ENCODE measurements at regions not wholly inside any gene's neighbourhood (a gene's known extent, or its start where the extent isn't known, plus 50 kb on each side); places are given as distances from the start of the nearest gene placed in this dataset.

DNA sequence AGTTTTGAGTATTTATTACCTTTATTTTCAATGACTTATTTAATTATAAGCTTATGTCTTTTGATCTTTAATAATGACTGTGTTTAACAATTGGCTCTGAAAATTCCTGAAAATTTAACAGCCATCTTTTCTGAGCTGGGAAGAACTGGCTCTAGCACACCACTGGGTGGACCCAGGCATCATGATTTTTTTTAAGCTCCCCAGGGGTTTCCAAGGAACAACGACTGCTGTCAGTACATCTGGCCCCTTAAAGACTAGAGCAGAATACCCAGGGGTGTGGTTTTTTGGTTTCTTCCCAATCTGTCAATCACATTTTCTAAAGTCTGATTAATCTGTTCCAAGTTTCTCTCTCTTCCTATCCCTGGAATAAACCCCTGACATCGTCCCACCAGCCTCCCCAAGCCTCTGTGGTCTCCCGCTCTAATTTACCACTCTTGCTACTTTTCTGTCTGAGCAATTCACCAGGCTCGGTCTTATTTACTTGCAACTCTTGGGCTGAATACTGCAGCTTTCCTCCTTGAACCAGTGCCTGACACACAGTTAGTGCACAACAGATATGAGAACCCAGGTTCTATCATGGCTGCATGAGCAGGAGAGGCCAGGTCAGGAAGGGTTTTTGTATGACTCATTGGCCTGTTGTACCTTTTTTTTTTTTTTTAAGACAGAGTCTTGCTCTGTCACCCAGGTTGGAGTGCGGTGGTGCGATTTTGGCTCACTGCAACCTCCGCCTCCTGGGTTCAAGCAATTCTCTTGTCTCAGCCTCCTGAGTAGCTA, 321.9 kb downstream of the ZSWIM6 start:
- DNase-seq: no peak

DNA sequence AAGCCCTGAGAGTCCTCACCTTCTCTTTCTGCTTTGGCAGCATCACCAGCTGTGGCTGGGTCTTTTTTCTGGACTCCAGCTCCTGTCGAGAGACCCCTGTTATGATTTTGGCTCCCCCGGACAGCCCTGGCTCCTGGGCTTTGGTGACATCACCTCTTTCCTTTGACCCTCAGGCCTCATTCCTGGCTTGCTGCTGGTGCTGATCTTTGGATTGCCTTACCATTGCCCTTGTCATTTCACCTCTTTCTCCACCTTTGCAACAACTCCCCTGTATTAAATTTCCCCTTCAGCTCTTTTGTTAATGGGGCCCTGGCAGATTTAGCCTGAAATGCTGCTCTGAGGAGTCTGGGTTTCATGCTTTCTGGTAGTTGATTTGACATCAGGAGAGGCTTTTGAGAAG, 322.8 kb downstream of the ZSWIM6 start:
- DNase-seq: no peak

DNA sequence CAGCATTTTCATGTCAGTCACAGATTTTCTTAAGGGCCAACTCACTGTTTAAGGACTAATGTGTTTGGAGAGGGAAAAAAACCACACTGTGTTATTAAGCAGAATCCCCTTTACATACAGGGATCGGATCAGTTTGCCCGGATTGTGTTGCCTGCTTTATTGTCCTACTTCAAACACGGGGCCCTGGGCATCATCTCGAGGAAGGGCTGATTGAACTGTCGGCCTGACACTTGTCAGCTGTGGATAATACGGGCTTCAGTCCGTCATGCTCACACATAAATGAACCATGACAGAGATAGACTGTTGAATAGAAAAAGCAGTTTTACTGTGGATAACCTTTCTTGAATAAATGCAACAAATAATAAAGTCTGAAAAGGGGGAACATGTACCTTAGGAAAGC, 325.0 kb downstream of the ZSWIM6 start:
- no peak for DNase-seq

DNA sequence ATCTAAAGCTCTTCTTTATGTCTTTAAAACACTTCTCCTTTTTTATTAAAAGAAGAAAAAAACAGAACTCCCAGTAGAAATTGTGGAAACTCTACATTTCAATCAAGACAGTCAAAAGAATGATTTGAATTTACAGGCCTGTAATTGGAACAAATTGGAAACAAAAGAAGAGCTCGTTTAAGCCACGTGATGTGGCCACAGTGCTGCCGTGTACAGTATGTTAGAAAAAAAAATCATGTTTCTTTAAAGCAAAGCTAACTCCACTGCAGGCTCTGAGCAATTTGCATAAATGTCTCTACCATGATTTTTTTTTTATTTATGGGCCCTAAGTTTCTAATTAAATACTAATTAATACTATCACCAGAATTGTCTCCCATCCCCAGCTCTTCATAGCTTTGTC, 325.6 kb downstream of the ZSWIM6 start:
- no peak for DNase-seq

DNA sequence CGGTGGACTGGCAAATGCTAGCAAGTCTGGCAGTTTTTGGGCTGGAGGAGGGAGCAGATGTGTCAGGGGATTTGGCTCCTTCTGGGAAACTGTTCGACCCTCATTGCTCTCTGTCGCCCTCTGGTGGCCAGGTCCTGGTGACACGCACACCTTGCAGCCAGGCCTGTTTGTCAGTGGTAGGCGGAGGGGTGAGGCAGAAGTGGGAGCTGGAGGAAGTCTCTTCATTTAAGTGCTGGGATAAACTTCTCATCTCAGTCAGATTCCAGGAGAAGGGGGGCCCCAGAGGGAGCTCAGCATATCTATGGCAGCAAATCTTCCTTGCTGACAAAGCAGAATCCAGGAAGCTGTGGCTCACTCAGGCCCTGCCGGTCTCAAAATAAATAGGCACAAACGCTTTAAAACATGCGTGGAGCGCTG, 326.5 kb downstream of the ZSWIM6 start:
- DNase-seq: peak; percentile 49

DNA sequence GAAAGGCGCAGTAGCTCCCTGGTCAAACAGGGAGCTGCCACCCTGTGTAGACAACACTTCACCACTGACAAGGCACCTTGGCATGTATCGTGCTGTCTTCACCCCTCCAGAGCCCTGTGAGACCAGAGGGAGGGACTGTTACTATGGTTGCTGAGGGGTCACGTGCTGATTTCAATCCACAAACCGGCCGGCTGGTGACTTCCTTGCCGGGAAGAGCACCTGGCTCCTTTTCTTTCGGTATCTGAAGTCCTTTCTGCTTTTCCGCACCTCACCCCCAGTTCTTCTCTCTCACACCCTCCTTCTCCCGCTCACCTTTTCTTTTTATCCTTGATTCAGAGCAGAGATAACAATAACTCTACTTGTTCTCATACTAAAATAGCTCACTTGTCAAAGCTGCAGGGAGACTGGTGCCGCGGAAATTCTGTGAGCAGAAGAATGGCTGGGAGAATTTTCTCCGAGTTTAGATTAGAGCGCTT, 327.2 kb downstream of the ZSWIM6 start:
- no peak for DNase-seq

DNA sequence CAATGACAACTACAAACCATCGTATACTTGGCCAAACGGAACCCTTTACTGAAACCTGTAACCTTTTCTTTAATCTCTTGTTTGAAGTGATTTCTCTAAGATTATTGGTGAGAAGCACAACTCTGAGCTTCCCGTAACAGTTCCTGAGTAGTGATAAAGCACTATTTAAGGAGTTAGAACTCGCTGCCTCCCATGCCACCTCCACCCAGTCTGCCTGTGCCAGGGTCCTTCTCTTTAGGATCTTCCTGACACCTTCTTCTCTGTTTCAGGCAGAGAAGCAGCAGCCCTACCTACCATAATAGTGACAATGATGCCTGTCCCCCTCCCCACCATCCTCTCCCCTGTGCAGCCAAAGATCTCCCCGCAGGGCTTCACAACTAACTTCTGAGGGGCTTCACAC, 330.6 kb downstream of the ZSWIM6 start:
- DNase-seq: no peak

DNA sequence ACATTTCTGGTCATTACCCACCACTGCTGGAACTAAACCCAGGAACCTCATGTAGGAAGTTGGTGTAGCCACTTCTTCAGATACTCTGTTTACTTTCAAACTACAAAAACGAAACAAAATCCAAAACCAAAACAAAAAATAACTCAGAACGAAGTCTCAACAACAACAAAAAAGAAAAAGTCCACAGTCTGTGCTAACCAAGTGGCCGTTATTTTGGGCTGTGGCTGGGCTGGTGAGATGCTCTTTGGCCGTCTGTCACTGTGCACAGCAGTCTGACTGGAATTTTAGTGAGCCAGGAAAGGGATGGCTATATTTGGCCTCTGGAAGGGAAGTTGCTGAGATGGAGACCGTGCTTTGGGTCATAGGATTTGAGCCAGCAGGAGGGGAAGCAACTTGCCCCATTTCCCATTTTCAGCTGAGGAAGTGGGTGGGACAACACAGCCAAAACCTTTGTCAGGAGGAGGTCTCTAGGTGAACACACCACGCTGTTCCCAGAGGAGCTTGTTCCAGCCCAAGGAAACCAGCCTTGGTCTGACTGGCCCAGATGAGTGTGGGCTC, 334.1 kb downstream of the ZSWIM6 start:
- no peak for DNase-seq

DNA sequence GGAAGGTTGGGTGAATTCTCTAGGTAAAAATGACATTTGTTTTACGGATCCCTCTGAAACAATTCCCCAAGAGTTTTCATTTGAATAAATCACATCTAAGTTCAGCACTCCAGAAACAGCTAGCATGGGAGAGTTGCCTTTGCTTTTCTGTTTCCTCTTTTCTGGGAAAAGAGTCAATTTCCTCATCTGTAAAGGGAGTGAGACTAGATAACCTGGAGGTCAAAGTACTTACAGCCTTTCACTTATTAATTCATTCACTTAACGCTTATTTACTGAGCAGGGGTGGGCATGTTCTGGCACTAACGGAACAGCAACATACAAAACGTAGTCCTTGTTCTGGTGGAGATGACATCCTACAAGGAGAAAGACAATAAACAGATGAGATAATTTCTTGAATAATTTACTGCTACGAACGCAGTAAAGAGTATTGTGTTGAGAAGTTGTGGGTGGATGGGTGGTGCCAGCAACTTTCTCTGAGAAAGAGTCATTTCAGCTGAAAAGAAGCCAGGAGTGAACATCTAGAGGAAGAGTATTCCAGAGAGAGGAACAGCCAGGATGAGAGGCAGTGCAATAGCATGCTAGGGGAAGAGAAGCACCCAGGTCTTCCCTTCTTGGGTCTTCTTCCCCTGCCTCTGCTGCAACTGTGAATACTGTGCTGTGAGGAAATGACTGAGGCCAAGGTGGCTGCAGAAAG, 335.6 kb downstream of the ZSWIM6 start:
- DNase-seq: no peak

DNA sequence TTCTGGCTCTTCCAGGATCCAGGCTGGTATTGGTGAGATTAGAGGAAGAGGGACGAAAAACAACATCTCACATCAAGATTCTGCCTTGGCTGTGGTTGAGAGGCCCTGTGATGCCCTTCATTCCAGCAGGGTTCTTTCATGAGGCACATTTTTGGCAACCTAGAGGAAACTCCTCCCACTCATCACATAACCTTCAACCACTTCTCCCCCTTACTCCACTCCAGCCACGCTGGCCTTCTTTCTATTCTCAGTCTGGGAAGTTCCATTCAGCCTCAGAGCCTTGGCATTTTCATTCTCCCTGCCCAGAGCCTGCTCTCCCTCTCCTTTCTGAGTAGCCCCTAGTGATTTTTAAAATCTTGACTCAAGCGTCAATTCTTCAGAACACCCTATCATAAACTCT, 337.5 kb downstream of the ZSWIM6 start:
- DNase-seq: no peak

DNA sequence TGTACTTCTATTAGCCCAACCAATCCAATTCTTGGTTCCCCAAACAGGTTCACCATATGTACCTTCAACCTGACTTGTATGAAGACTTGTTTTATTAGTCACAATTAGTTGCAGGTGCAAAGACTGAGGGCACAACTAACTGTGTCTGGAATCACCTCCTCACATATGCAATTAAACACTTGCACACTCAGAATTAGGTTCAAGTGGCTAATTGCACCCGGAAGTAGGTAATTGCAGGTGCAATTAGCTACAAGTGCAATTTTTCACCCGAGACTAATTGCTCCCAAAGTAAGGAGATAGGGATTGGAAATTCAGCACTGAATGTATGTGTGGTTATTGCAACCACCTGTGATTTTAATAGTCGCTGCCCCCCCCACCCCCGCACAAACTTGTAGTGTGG, 338.9 kb downstream of the ZSWIM6 start:
- no peak for DNase-seq

DNA sequence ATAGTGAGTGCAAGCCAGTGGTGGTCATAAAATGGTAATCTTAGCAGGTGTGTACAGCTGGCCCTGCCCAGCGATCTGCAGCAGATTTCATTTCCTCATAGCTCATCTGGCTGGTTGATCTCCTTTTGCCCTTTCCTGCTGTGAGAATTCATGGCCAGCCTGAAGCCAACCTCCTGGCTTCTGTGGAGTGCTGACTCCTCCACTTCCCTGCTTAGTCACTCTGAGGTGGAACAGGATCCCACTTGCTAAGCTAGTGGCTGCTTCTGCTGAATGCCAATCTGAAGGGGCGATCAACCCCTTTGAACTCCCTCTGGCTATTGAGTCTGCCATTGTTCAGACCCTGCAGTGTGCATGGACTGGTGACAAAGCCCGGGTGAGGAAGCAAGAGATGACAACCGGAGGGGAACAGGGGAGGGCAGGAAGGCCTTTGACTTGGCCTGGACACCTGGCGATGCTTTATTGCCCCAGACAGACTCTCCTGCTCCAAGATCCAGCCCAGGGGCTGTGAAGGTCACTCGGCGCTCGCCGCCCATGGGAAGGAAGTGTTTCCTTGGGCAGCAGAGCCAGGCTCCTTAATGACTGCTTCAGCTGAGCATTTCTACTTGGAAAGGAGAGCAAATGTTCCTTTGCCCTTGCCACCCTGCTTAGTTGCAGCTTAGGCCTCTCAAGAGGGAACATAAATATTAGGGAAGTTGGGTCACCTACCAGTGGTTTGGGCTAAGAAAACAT, 341.1 kb downstream of the ZSWIM6 start:
- DNase-seq: peak; percentile 33

DNA sequence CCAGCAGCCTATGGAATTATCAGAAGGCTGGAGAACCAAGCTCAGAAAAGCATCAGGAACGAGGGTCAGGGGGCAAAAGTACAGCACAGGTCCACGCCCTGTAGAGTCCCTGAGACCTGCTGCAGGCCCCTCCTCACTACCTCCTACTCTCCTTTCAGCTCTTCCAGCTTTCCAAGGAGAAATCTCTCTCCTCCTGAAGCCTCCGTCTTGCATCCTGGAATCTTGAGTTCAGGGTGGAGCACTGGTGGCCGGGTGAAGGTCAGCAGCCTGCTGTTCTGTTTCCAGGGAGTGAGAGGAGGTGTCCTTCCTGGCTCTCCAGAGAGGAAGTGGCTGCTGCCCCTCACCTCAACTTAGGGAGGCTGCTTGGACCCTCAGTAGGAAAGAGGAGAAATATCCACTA, 342.3 kb downstream of the ZSWIM6 start:
- no peak for DNase-seq

DNA sequence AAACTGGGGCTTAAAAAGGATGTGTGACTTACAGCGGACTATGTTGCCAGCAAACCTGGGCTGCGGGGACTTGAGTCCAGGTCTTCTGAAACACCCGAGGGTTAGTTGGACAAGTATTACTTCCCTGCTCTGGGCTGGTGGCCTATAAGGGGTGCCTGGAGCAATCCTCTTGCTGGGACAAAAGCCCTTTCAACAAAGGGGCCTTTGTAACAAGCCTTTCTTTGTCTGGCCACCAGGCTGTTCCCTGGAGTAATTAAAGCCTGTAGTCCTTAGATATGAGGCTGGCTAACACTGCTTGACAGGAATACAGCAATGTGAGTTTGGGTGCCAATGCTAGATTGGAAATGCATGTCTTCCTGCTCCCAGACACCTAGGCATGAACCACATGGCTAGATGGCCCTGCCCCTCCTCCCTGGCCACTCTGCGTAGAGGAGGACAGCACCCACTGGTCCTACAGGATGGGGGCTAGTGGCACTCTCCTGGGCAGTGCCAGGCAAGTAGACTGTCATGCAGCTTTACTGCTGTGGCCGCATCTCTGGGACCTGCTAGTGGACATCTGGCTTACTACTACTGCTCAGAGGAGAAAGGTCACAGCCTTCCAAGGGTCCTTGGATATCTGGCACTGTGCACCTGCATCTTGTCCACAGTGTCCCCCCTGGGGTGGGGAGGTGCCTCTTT, 343.1 kb downstream of the ZSWIM6 start:
- no peak for DNase-seq

DNA sequence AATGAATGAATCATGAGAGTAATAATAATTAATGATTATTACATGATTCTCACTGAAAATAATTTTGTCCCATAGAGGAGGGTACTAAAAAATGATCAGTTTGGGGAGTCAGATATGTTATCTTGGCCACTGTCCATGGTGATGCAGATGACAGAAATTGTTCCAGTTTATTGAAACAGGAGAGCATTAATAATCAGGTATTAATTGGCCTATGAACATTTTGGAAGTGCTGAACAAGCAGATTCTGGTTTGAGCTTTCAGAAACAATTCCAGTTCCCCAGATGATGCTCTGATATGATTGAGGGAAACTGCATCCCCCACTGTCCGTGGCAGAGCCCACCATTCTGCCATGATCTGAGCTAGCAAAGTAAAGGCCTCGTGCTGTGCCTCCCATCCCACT, 345.2 kb downstream of the ZSWIM6 start:
- no peak for DNase-seq

DNA sequence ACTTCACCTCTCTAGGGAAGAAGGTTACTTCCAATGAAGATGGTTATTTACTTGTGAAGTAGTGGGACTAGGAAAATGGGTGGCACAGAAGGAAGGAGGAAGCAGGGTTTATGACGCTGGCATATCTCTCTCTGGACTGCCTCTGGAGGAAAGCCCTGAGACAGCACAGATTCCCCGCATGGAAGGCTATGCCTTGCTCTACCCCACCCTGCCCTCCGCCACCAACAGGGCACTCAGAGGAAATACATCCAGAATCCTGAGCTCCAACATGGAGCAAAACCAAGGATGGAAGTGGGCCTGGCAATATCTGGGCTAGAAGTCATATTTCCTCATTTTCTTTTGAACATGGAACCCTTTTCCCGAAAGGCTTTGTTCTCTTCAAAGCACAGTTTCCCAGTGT, 346.9 kb downstream of the ZSWIM6 start:
- DNase-seq: no peak

DNA sequence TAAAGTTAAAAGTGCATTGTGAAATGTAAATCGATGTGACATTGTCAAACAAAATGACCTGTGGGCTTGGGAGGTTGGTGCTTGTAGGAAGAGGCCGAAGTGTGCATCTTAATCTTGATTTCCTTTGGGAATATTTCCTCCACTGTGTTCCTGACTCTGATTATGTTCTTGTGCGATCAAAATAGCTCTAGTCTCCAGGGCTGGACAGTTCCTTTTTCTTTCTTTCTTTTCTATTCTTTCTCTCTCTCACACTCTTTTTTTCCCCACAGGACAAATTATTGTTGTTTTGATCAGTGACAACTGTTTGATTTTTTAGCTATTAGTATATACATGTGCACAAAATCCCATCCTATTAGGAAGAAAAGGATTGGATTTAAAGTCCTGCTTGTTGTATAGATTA, 347.5 kb downstream of the ZSWIM6 start:
- DNase-seq: no peak

DNA sequence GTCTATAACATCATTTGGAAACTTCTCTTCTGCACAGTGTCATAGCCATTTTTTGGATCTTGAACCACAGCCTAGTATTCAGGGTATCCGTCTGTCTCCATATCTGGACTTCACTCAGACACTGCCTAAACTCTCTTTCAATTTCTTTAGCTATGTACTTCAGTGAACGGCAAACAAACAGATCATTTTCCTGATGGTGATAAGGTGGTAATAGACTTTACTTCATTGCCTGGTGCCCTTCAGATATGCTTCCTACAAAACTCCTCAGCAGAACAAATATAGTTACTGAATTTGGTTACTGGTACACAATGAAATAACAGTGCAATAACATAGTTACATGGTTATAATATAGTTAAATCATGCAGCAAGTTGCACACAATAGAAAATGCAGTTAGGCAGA, 348.2 kb downstream of the ZSWIM6 start:
- no peak for DNase-seq

DNA sequence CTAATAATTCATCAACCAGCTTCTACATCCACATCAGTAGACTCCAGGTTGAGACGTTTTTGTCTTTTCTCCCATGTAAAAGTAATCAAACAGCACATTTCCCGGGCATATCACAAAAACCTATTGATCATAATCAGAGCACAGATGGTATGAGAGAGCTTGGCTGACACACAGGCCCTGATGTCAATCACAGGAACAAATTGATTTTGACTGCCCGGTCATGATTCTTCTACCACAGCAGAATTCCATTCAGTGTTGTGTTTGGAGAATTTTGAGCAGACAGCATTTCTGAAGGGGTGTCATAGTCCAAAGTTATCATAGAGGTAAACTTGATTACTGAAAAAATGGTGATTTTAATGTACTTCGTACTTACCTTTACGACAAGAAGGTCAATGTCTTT, 351.1 kb downstream of the ZSWIM6 start:
- no peak for DNase-seq

DNA sequence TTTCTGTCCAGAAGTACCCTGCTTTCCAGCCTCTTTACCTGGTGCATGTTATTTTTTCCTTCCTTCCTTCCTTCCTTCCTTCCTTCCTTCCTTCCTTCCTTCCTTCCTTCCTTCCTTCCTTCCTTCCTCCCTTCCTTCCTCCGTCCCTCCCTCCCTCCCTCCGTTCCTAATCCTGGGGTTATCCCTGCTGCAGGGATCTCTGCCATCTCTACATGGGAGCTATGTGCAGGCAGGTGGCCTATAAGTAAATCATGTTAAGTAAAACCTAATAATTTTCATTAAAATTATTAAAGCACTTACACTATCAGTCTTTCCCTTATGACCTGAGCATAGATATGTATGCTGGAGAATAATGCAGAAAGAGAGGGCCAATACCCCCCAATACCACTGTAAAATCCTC, 351.9 kb downstream of the ZSWIM6 start:
- DNase-seq: no peak

DNA sequence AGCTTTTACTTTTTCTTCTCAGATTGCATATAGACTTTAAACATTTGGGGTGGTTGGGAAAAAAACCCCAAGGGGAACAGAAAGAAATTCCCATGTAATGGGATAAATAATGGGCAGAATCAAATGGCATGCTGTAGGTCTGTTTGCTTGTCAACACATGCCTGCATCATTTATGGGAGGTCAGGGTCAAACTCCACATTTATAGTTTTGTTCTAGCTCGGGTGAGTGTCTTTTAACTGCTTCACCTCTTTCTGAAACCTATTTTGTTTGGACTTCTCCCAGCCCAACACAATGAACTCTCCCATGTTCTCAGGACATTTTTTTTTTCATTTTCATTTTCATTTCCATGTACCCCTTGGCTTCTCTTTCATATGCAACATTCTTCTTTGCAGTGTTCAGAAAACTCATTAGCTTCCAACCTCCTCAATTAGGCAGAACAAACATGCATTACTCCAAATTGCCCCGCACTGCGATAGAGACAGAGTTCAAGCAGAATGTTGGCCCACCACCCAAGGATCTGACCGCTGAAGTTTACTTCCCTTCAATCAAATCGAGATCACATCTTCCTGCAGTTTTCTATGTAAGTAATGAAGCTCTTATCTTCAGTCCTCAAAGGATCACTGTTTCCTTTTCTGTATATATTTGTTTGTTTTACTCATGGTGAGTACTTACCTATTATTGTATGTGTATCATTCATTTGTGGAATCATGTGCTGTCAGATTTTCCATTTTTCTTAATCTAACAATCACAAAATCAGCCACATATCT, 354.6 kb downstream of the ZSWIM6 start:
- DNase-seq: no peak

DNA sequence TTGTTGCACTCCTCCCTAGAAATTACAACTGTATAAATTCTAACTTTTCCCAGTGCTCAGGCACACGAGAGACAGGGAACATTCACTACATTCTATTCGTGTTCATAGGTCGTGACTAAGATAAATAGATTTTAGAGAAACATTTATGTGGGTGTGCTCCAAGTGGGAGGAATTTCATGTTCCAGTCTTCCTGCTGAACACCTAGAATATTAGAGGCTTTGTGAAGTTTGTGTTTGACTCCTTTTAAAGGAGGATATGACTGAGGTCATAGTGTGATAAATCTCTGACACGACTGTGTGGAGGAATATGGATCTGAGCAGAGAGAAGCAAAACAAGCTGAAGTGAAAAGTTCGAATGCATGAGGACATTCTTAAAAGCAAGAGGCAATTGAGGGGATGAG, 355.3 kb downstream of the ZSWIM6 start:
- no peak for DNase-seq
